Right ventricle myocardium inferior (tissue), 1 donor: ENCODE measurements at regions not wholly inside any gene's neighbourhood (a gene's known extent, or its start where the extent isn't known, plus 50 kb on each side); places are given as distances from the start of the nearest gene placed in this dataset.
"Not testable (repeated sequence)": the region's sequence is repeated elsewhere in the genome, so short reads cannot be mapped to it uniquely, and the experiment has no call there.

ENCODE experiments used
- ATAC-seq: fragments of 200-7000 bp; cut with Tn5 transposase; one replicate; pipeline ENCODE4 v1.9.1; 2020; ENCODE audit warnings: mild to moderate bottlenecking, moderate library complexity
- DNase-seq: peaks from one replicate; pipeline ENCODE4 v3.0.0; 2021; ENCODE audit errors: missing footprints
- intact Hi-C: fragments of 100-400 bp; cut with DNase I; formaldehyde crosslinking; loops from one replicate; pipeline ENCODE4 v1.11.0; 2022
- donor health status: DM: no; HTN: yes; CAD: no; lungs with severe emphysema.

DNA sequence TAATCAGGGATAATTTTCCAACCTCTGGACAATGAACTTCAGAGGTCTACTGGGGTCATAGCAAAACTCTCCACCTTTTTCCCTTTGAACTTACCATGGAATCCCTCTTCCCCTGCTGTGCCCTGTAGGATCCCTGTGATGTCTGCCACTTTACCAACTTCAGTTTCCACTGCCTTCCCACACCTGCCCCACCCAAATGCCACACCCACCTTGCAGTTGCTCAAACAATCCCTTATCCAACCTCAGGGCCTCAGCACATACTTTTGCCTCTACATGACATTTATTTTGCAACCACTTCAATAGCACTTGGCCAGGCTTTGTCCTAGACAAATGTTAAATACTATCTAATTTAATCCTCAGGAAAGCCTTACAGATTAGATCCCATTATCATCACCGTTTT, 463.7 kb upstream of the WWC1 start:
- DNase-seq (no peak), ATAC-seq (no peak)
- intact Hi-C loops = no loop called here

DNA sequence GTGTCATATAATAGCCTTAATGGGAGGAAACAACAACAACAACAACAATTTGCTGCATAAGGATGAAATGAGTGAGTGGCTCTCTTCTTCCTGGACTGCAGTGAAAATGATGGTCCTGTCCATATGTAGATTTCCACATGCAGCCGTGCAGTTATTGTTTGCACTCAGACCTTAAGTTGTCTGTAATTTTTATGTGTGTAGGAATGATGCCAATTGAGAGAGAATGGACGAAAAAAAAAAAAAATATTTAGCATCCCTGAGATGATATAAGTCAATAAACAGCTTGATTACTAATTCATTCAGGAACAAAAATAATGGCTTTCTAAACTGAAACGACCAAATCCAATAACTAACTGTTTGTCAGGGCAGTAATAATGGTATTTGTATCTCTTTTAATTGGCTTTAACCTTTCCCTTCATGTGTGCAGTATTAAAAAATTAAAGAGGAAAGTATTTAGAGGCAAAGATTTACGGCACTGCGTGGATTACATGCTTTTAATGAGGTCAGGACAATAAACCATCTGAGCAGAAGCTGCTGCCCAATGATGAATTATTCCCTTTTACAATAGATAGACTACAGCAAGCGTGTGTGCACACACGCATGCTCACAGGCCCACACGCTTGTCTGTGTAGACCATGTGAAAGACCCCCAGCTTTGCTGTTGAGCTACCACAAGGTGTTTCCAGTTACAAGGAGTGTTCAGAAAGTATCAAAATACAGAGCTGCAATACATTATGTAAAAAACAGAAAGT, 459.5 kb upstream of the WWC1 start:
- intact Hi-C loops = no loop called here
- no peak for DNase-seq
- no peak for ATAC-seq

DNA sequence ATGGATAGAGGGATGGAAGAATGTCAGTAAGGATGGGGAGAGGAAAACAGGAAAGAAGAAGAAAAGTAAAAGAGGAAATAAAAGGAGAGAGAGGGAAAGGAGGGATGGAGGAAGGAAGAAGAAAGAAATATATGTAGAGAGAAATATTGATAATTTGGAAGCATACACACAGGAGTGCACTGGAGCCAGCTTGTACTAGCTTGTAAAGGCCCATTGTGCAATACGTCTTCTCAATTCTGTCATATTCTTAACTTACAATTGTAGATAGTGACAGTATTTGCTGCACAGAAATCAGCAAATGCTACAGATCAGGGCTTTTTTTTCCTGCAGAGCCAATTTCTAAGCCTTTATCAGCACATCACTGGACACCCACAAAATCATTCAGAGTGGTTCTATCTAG, 458.8 kb upstream of the WWC1 start:
- ATAC-seq (no peak), DNase-seq (no peak)
- intact Hi-C loops = no loop called here

DNA sequence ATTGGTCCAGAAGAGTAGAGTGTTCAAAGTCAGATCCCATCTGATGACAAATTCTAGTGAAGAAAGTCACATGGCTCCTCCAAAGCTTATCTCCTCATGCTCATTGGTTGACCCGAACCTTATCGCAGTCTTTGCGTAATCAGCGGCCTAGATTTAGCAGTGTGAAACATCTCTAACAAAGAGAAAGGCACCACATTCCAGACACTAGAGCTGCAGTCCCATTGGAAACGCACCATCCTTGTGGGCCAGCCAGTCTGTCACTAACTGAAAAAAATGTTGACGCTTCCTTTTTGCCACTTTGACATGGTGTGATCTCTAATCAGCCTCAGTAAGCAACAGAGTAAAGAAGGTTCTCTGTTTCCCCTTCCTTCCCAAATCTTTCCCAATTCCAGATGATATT, 458.0 kb upstream of the WWC1 start:
- DNase-seq (no peak), ATAC-seq (no peak)
- intact Hi-C loops = no loop called here

DNA sequence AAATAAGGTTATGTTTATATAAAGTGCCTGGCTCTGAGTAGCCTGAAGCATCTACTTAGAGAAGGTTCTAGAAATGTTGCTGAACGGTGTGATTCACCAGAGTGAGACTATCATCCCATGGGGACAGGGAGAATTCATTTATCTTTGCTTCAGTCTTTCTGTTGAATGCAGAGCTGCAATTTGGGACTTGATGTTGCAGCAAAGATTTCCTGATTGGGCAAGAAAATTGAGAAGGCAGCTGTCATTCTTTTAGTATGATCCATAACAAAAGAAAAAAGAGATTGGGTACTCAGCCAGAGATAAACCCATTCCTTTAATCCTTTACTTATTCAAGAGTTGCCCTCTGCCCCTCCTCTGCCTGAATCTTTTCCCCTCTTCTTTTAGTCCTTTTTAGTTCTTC, 456.3 kb upstream of the WWC1 start:
- DNase-seq (no peak), ATAC-seq (no peak)
- intact Hi-C loops = no loop called here

DNA sequence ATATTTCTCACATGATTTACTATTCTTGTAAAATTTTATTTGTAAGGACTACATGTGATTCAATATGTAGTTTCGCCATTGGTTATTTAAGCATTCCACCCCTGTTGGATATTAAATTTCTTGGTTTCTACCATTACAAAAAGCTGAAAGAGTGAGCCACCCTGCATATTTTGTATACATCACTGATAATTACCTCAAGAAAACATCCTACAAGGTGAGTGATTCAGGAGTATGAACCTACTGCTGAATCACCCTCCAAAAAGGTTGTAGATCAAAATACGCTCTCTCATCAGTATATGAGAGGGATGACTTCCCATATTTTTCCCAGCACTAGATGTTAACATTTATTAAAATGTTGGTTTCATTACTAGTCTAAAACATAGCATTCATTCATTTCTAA, 454.3 kb upstream of the WWC1 start:
- intact Hi-C loops = no loop called here
- ATAC-seq (no peak), DNase-seq (no peak)

DNA sequence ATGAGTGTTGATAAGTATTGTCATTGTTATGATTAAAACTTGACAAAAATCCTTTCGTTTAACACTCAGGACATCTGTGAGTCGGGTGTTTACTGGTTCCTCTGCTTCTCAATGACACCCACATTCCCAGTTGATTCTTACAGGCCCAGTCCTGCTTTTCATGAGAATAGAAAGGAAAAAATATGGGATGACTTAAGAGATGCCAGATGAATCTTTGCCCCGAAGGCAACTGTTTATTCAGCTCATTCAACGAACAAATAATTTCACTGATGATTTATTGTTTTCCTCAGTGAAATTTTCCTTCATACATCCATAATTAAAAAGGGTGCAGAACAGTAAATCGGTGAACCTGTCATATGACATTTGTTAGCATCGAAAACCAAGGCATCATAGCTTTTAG, 452.4 kb upstream of the WWC1 start:
- no peak for ATAC-seq
- DNase-seq = no peak
- intact Hi-C loops = no loop called here

DNA sequence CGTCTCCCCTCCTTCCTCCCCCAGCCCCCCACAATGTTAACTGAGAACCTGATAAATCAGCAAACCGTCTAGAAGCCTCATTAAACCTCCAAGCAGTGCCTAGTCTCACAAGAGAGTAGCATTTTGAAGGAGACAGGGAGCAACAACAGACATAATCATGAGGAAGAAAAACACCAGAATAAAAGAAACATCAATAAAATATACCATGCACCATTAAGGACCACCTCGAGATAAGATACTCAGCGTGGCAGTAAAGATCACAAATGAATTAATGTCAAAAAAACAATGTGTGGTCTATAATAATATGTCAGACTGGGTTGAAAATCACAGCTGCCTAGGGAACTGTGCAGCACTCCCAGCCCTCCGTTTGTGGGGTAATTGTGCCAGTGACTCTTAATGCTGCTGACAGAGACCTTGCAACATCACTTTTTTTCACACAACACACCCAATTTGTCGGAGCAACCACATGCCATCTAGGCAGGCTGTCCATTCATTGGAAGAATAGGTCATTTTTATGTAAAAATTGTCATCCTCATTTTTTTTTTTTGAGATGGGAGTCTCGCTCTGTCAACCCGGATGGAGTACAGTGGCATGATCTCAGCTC, 450.8 kb upstream of the WWC1 start:
- intact Hi-C loops = no loop called here
- DNase-seq (no peak), ATAC-seq (no peak)

DNA sequence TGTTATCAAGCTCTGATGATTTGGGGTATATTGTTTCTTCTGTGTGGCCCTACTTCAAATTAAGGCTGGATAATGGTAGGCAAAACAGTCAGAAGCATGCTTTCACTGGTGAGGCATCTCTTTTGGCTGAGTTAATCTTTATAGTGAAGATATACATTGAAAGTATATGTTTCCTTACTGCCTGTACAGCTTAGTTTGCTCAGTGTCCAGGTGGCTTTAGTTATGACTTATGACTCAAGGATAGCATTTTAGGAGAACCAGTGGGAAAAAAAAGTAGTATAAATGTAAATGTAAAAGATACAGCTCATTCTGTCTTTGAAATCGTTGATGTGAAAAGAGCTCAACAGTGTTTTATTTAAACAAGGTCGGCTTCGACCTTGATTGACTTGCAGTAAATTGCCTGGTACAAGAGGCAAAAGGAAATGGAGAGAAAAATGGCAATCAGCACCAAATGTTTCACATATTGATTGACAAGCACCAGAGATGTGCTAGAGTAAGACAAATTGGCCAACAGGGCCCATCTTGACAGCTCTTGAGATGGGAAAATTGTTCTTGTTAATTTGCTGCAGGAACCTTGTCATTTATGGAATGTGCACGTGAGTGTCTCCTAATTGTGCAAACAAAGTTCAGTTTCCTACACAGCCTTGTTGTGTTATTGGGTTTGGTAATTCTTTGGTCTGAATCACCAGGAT, 447.4 kb upstream of the WWC1 start:
- intact Hi-C loops = no loop called here
- DNase-seq (no peak), ATAC-seq (no peak)

DNA sequence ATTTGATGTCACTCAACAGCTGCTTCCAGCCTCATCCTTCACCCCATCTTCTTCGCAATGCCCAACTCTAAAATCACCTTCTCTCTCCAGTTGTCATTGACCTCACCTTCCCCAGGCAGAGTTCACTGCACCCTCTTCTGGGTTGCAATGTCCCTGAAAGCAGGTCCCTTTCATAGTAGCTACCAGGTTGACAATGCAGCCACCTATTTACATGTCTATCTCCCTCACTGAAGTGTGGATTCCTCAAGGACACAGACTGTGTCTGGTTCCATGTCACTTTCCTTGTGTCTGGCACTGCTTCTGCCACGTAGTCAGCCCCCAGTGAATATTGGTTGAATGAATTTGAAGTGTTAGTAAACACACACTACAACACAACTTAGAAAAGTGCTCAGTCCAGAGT, 445.5 kb upstream of the WWC1 start:
- DNase-seq (no peak), ATAC-seq (no peak)
- intact Hi-C loops = no loop called here

DNA sequence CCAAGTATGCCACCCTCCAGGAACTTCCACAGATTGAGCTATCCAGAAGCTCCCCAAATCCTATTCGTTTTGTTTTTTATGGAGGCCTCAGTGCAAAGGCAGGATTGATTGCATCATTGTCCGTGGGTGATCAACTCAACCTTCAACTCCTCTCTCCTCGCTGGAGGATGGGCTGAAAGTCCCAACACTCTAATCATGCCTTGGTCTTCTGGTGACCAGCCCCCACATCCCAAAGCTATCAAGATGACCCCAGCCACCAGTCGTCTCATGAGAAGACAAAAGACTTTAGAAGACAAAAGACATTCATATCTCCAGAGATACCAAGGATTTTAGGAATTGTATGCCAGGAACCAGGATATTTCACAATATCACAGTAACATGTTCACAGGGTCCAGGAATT, 441.6 kb upstream of the WWC1 start:
- DNase-seq (no peak), ATAC-seq (no peak)
- intact Hi-C loops = no loop called here

DNA sequence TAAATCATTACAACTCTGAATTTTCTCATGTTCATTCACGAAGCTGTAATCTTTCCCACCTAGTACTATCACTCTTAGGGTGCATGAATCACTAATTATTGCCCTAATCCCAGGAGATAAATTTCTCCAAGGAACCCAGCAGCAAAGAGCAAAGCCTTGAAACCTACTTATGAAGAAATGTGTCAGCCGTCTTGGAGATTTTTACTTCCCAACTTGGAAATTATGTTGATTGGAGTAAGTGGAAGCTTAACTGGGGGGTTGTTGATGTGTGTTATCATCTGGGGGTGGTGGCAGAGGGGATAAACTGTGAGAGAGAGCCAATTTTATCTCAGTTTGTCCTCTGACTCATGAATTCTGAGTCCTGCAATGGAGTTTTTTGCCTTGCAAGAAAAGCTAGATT, 440.5 kb upstream of the WWC1 start:
- DNase-seq (no peak), ATAC-seq (no peak)
- intact Hi-C loops = no loop called here

DNA sequence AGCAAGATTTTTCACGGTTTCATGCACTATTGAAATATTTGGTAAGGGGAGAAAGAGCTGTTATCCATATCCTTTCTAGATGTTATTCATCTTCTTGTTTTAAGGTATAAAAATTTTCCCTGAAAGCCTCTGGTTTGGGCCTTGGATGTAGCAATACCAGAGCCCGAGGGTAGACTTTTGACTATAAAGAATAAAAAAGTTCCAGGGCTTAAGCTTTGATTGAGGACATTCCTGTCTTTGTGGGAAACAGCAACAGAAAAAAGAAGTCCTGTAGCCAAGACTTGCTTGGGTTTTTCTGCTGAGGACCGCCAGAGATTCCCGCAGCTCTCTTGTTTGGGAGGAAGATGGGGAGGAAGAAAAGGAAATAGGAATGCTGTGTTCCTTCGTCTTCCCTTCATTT, 440.0 kb upstream of the WWC1 start:
- intact Hi-C loops = no loop called here
- no peak for ATAC-seq
- no peak for DNase-seq

DNA sequence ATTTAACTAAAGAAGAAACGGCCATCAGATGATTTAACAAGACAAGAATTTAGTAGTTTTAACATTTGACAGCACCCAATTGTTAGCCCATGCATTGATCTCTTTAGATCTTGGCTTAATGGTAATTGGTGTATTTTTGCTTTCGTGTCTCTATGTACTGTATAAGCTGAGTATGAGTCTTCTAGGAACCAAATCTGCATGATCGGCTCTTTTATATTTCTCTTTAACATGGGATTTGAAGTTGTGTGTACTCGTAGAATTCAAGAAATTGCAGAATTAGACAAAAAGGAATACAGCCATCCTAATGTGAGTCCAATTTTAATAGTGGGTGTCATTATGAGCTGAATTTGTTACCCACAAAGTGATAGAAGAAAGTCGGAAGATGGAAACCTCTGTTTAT, 438.9 kb upstream of the WWC1 start:
- intact Hi-C loops = no loop called here
- no peak for ATAC-seq

DNA sequence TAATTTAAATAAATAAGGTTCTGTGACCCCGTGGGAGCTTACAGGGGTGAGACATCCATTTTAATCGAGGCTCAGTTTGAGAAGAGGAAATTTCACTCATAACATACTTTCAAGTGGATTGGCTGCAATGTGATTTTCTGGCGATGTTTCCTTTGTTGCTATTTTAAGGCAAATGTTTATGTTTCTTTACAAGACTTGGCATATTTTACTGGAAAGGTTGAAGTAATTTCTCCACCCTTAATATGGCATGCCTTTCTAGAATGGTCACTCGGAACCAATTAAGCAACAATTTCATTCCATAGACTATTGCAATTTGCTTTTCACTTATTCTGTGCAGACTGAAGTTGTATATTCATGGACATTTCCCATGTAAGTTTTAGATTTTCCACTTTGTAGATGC, 438.0 kb upstream of the WWC1 start:
- intact Hi-C loops = no loop called here
- ATAC-seq (no peak), DNase-seq (no peak)

More for the DNA sequence above, 438.9 kb upstream of the WWC1 start:
- DNase-seq = no peak

DNA sequence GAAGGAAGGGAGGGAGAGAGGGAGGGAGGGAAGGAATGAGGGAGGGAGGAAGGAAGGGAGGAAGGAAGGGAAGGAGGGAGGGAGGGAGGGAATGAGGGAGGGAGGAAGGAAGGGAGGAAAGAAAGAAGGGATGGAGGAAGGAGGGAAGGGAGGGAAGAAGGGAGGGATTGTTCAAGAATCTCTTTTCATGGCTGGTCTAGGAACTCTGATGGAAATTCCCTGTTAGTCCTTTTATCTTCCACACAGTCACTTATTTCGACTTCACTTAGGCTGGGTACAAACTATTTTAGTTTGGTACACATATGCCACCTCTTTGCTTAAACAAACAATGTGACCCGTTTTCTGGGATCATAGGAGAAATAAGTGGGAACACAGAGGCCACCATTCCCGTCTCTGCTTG, 435.6 kb upstream of the WWC1 start:
- ATAC-seq = no peak

DNA sequence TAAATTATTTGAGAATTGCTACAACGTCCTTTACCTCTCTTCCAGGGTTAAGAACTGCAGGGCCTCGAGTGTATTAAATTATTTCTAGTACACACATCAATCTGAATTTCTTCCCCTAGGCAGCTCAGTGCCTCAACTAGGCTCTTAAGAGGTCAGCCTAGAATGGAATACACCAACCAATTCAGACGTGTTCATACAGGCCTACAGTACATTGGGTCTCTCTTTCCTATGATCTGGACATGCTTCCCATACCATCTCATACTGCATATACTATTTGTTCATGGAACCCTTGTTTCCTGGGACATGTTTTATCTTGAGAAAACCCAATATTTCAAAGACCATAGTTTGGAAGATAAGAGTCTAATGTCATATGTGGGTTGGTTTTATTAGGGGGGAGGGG, 434.1 kb upstream of the WWC1 start:
- no peak for ATAC-seq
- no peak for DNase-seq
- intact Hi-C loops = no loop called here

More for the DNA sequence above, 435.6 kb upstream of the WWC1 start:
- intact Hi-C loops = no loop called here
- no peak for DNase-seq

DNA sequence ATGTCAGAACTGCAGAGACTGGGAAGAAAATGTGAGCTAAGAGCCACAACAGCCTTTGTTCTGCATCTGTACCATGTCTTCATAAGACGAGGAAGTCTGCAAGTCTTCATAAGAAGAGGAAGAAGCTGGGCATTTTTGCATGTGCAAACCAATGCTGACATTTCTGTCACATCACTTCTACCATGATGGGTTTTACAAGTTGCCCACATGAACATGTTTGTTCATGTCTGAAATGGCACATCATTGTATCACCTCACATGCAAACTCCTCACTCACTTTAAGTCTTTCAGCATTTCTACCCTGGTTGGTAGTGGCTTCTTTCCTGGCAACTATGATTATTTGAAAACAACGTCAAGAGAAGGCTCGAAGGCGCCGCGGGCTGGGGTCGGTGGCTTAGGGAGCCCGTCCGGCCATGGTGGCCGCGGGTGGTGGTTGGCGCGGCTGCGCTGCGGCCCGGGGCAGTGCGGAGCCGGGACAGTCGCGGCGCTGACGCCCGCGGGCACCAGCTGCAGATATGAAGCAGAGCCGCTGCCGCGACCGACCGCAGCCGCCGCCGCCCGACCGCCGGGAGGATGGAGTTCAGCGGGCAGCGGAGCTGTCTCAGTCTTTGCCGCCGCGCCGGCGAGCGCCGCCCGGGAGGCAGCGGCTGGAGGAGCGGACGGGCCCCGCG, 433.1 kb upstream of the WWC1 start:
- intact Hi-C loops, ATAC-seq, DNase-seq: not testable (repeated sequence)

DNA sequence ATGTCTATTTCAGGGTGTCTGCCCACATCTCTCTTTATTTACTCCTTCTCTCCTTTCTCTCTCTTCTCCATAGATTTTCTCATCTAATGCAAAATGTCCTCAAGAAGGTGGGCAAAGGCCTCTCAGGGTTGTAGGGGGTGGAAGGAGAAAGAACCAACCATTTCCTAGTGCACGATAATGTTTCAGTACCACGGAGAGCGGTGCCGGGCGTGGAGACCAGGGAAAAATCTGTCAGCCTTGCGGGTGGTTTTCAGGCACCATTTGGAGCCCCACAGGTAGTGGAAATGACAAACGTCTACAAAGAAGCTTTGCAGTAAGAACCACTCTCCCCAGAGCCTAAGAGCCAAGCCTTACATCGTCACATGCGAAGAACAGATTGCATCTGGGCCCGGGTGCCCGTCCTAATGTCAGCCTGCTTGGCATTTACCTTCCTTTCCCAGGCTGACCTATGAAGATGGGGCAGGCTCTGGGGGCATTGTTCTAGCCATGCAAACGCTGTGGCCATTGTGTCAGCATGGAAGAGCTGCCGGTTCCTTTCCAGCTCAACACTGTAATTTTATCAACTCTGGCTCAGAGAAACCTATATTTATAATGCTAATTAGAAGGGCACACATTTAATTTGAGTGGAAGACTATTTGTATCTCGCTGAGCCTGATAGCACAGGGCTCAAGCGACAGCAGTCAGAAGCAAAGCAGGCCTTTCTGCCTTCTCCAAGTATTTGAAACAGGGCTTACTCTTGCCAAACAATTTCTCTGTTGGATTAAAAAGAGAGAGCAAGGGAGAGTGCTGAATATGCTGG, 430.1 kb upstream of the WWC1 start:
- ATAC-seq (no peak), DNase-seq (no peak)
- intact Hi-C loops = no loop called here
